GM19372 (cell line): ENCODE measurements at regions not wholly inside any gene's neighbourhood (a gene's known extent, or its start where the extent isn't known, plus 50 kb on each side); places are given as distances from the start of the nearest gene placed in this dataset.
"Not testable (repeated sequence)": the region's sequence is repeated elsewhere in the genome, so short reads cannot be mapped to it uniquely, and the experiment has no call there.

Source experiments
- ATAC-seq: cut with Tn5 transposase; IDR thresholded peaks from one replicate; pipeline ENCODE4 v1.9.1; 2021; ENCODE audit warnings: mild to moderate bottlenecking, low read depth, moderate library complexity; ENCODE audit not compliant: unreplicated experiment

- ATAC-seq, result no peak
These were observed 217.8 kb downstream of the SHQ1 start for GRCh38 chr3:72630327-72630968.

- peak; percentile 46 for ATAC-seq
These were observed 219.0 kb downstream of the SHQ1 start for GRCh38 chr3:72629191-72629631.

GRCh38 chr3:72628065-72628464 is 220.2 kb downstream of the SHQ1 start:
- no peak for ATAC-seq

GRCh38 chr3:72627271-72627670 is 221.0 kb downstream of the SHQ1 start:
- no peak for ATAC-seq

GRCh38 chr3:72625602-72626337 is 222.5 kb downstream of the SHQ1 start:
- no peak for ATAC-seq

GRCh38 chr3:72624656-72625055 is 223.6 kb downstream of the SHQ1 start:
- no peak for ATAC-seq

GRCh38 chr3:72618739-72619138 is 229.5 kb downstream of the SHQ1 start:
- no peak for ATAC-seq

- no peak for ATAC-seq
These were observed 230.7 kb downstream of the SHQ1 start for GRCh38 chr3:72617424-72618024.

- no peak for ATAC-seq
These were observed 232.5 kb downstream of the SHQ1 start for GRCh38 chr3:72615776-72616175.

GRCh38 chr3:72615182-72615581 is 233.1 kb downstream of the SHQ1 start:
- no peak for ATAC-seq

- no peak for ATAC-seq
These were observed 233.7 kb downstream of the SHQ1 start for GRCh38 chr3:72614394-72615074.

GRCh38 chr3:72613871-72614270 is 234.4 kb downstream of the SHQ1 start:
- no peak for ATAC-seq

- ATAC-seq, result not testable (repeated sequence)
These were observed 239.1 kb downstream of the SHQ1 start for GRCh38 chr3:72609114-72609513.

GRCh38 chr3:72606005-72606800 is 242.0 kb downstream of the SHQ1 start:
- ATAC-seq, result no peak

- no peak for ATAC-seq
These were observed 243.9 kb downstream of the SHQ1 start for GRCh38 chr3:72604328-72604727.

- no peak for ATAC-seq
These were observed 246.1 kb downstream of the SHQ1 start for GRCh38 chr3:72601983-72602750.

- ATAC-seq, result no peak
These were observed 247.2 kb downstream of the SHQ1 start for GRCh38 chr3:72601060-72601459.

GRCh38 chr3:72597756-72598195 is 250.5 kb downstream of the SHQ1 start:
- ATAC-seq, result no peak

- no peak for ATAC-seq
These were observed 251.2 kb downstream of the SHQ1 start for GRCh38 chr3:72597043-72597442.
